22Rv1 (cell line): ENCODE measurements at regions not wholly inside any gene's neighbourhood (a gene's known extent, or its start where the extent isn't known, plus 50 kb on each side); places are given as distances from the start of the nearest gene placed in this dataset.

Experiments
- H3K27ac ChIP-seq: fragments of 450-650 bp; 2 replicates; pipeline ENCODE4 v1.5.1; 2017
- CTCF ChIP-seq: fragments of 450-650 bp; IDR thresholded peaks from 2 replicates; pipeline ENCODE4 v1.5.1; 2017; ENCODE audit warnings: mild to moderate bottlenecking
- ZFX ChIP-seq: fragments of 450-650 bp; IDR thresholded peaks from 2 replicates; pipeline ENCODE4 v1.6.1; 2017; ENCODE audit warnings: antibody characterized with exemption, borderline replicate concordance

GRCh38 chr2:212659441-212659840 is 120.8 kb upstream of the ERBB4 start:
- no peak overlapping the region for H3K27ac ChIP-seq
- TF ChIP-seq ZFX (no peak), CTCF (no peak)

GRCh38 chr2:212649646-212650045 is 111.0 kb upstream of the ERBB4 start:
- TF ChIP-seq ZFX (no peak), CTCF (no peak)
- no peak overlapping the region for H3K27ac ChIP-seq

GRCh38 chr2:212646698-212647366 is 108.2 kb upstream of the ERBB4 start:
- TF ChIP-seq ZFX (no peak), CTCF (no peak)
- H3K27ac ChIP-seq: no peak overlapping the region

DNA sequence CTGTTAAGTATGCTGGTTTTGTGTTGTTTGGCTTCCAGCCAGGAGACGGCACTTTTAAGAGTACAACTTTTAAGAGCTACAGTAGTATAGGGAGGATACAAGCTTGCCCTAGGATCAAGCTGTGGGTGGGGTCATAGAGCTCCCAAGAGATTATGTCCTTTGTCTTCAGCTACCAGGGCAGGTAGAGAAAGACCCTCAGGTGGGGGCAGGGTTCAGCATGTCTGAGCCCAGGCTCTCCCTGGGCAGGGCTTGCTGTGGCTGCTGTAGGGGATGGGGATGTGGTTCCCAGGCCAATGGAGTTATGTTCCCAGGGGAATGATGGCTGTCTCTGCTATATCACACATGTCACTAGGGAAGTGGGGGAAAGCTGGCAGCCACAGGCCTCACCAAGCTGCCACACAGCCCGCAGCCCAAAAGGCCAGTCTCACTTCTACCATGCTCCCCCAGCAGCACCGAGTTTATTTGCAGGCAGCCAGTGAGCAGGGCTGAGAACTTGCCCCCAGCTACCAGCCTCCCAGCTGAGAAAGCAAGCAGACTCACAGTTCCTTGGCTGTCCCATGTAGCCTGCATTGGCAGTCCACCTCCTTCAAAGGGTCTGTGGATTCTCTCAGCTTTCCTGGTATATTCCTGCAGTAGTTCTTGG is 105.7 kb upstream of the ERBB4 start:
- no peak for TF ChIP-seq ZFX
- TF ChIP-seq CTCF: no peak
- H3K27ac ChIP-seq: no peak overlapping the region

DNA sequence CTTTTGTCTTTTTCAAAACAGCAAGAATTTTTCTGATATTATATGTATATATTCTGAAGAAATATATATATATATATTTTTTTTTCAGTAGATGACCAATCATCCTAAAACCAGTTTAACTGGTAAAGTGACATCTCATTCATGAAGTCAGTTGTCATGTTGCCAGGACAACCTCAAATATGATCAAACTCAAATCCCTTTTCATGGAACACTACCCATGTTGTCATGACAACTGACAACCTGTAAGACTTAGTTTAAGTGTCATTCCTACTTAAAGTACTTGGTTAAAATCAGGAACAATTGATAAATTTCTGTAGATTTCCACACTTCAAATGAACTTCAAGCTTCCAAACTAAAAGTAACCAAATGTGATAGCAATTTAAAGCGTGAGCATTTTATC is 101.8 kb upstream of the ERBB4 start:
- no peak for TF ChIP-seq CTCF
- no peak for TF ChIP-seq ZFX
- H3K27ac ChIP-seq: no peak overlapping the region

DNA sequence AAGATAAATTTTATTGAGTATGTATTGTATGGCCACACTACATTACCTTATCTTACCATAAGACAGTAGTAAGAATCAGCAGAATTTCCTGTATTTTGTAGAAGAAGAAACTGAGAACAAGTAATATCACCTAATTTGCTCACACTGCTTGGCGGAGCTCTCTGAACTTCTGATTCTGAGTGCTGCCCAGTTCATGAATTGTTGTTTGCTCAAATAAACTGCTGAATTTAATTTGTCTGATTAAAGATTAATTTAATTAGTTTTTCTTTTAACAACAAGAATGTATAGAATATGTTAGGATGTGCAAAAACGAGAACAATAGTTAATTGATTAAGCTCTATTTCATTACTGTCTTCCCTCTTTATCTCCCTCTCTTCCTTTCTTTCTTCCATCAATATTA is 100.1 kb upstream of the ERBB4 start:
- H3K27ac ChIP-seq: no peak overlapping the region
- TF ChIP-seq CTCF: no peak
- TF ChIP-seq ZFX: no peak

DNA sequence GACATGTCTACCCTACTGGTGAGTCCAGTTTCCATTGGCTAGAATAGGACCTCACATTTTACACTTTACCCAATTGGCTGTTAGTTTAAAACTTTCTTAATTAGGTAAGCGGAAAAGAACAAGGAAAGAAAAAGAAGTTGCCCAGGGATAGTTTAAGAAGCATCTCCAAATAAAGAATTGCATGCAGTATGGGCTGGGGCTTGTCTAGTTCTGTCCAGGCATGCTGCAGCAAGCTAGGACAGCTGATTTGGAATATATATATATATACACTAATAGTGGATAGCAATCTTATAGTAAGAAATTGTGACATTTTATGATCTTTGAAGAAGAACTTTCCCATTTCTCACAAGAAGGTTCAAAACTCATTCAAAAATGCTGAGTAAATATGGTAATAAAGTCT is 90.0 kb upstream of the ERBB4 start:
- no peak for TF ChIP-seq CTCF
- no peak for TF ChIP-seq ZFX
- H3K27ac ChIP-seq: no peak overlapping the region
